ENCODE measurements at regions not wholly inside any gene's neighbourhood (a gene's known extent, or its start where the extent isn't known, plus 50 kb on each side); places are given as distances from the start of the nearest gene placed in this dataset.
"Not testable (repeated sequence)": the region's sequence is repeated elsewhere in the genome, so short reads cannot be mapped to it uniquely, and the experiment has no call there.

GRCh38 chr4:132737344-132737743 is 411.8 kb upstream of the PCDH10 start:
- ATAC-seq: no peak
- intact Hi-C loops (cut with DNase I): no loop called here
- DNase-seq: no peak

GRCh38 chr4:132759199-132759780 is 389.8 kb upstream of the PCDH10 start:
- ATAC-seq: no peak
- intact Hi-C loops (cut with DNase I): no loop called here
- DNase-seq: no peak

GRCh38 chr4:132763465-132763864 is 385.6 kb upstream of the PCDH10 start:
- DNase-seq (no peak), ATAC-seq (no peak)
- intact Hi-C loops (cut with DNase I): no loop called here

- no peak for DNase-seq
- intact Hi-C loops (cut with DNase I): no loop called here
- no peak for ATAC-seq
These were observed 381.2 kb upstream of the PCDH10 start for GRCh38 chr4:132767901-132768300.

GRCh38 chr4:132770776-132771175 is 378.3 kb upstream of the PCDH10 start:
- DNase-seq (no peak), ATAC-seq (no peak)
- intact Hi-C loops (cut with DNase I): no loop called here

- no peak for DNase-seq
- intact Hi-C loops (cut with DNase I): no loop called here
- ATAC-seq: no peak
These were observed 356.8 kb upstream of the PCDH10 start for GRCh38 chr4:132792310-132792709.

- ATAC-seq: no peak
- intact Hi-C loops (cut with DNase I): no loop called here
- DNase-seq: no peak
These were observed 351.2 kb upstream of the PCDH10 start for GRCh38 chr4:132797856-132798255.

- ATAC-seq (no peak), DNase-seq (no peak)
- intact Hi-C loops (cut with DNase I): no loop called here
These were observed 339.6 kb upstream of the PCDH10 start for GRCh38 chr4:132809298-132810032.

- intact Hi-C loops (cut with DNase I); ATAC-seq; DNase-seq: not testable (repeated sequence)
These were observed 336.0 kb upstream of the PCDH10 start for GRCh38 chr4:132813061-132813460.

GRCh38 chr4:132818091-132818490 is 331.0 kb upstream of the PCDH10 start:
- ATAC-seq (no peak), DNase-seq (no peak)
- intact Hi-C loops (cut with DNase I): no loop called here

GRCh38 chr4:132823419-132823818 is 325.7 kb upstream of the PCDH10 start:
- no peak for ATAC-seq
- intact Hi-C loops (cut with DNase I): no loop called here
- no peak for DNase-seq

GRCh38 chr4:132824761-132825160 is 324.3 kb upstream of the PCDH10 start:
- no peak for DNase-seq
- ATAC-seq: no peak
- intact Hi-C loops (cut with DNase I): no loop called here

GRCh38 chr4:132827522-132827921 is 321.6 kb upstream of the PCDH10 start:
- intact Hi-C loops (cut with DNase I): no loop called here
- ATAC-seq: no peak
- no peak for DNase-seq

- DNase-seq (no peak), ATAC-seq (no peak)
- intact Hi-C loops (cut with DNase I): no loop called here
These were observed 310.9 kb upstream of the PCDH10 start for GRCh38 chr4:132838244-132838643.

- DNase-seq (no peak), ATAC-seq (no peak)
- intact Hi-C loops (cut with DNase I): no loop called here
These were observed 310.0 kb upstream of the PCDH10 start for GRCh38 chr4:132839070-132839469.

- no peak for ATAC-seq
- DNase-seq: no peak
- intact Hi-C loops (cut with DNase I): no loop called here
These were observed 289.2 kb upstream of the PCDH10 start for GRCh38 chr4:132859929-132860328.

- ATAC-seq (no peak), DNase-seq (no peak)
- intact Hi-C loops (cut with DNase I): no loop called here
These were observed 288.1 kb upstream of the PCDH10 start for GRCh38 chr4:132860976-132861375.

GRCh38 chr4:132863619-132864018 is 285.5 kb upstream of the PCDH10 start:
- DNase-seq (no peak), ATAC-seq (no peak)
- intact Hi-C loops (cut with DNase I): no loop called here

GRCh38 chr4:132865458-132865857 is 283.6 kb upstream of the PCDH10 start:
- no peak for ATAC-seq
- no peak for DNase-seq
- intact Hi-C loops (cut with DNase I): no loop called here

- DNase-seq: no peak
- ATAC-seq: no peak
- intact Hi-C loops (cut with DNase I): no loop called here
These were observed 283.2 kb upstream of the PCDH10 start for GRCh38 chr4:132865922-132866321.

- no peak for DNase-seq
- intact Hi-C loops (cut with DNase I): no loop called here
- no peak for ATAC-seq
These were observed 282.5 kb upstream of the PCDH10 start for GRCh38 chr4:132866616-132867015.

Measured in left cardiac atrium (tissue), 4 donors.